ENCODE measurements at regions not wholly inside any gene's neighbourhood (a gene's known extent, or its start where the extent isn't known, plus 50 kb on each side); places are given as distances from the start of the nearest gene placed in this dataset.

- no peak for DNase-seq (ENCODE audit: low read depth in 2 of 2)
Observed at GRCh38 chr12:107344035-107344808, 250.9 kb upstream of the CRY1 start.

GRCh38 chr12:107347261-107347660 lies 253.9 kb upstream of the CRY1 start:
- DNase-seq (ENCODE audit: low read depth in 2 of 2): no peak

GRCh38 chr12:107349008-107349747 lies 255.8 kb upstream of the CRY1 start:
- no peak for DNase-seq (ENCODE audit: low read depth in 2 of 2)

- no peak for DNase-seq (ENCODE audit: low read depth in 2 of 2)
Observed at GRCh38 chr12:107349839-107350238, 256.5 kb upstream of the CRY1 start.

GRCh38 chr12:107351109-107351508 lies 257.8 kb upstream of the CRY1 start:
- no peak for DNase-seq (ENCODE audit: low read depth in 2 of 2)

- no peak for DNase-seq (ENCODE audit: low read depth in 2 of 2)
Observed at GRCh38 chr12:107351713-107352112, 258.4 kb upstream of the CRY1 start.

GRCh38 chr12:107352347-107353081 lies 259.2 kb upstream of the CRY1 start:
- no peak for DNase-seq (ENCODE audit: low read depth in 2 of 2)

- no peak for DNase-seq (ENCODE audit: low read depth in 2 of 2)
Observed at GRCh38 chr12:107353312-107353711, 260.0 kb upstream of the CRY1 start.

GRCh38 chr12:107355004-107355565 lies 261.7 kb upstream of the CRY1 start:
- DNase-seq (ENCODE audit: low read depth in 2 of 2): no peak

- no peak for DNase-seq (ENCODE audit: low read depth in 2 of 2)
Observed at GRCh38 chr12:107355612-107356011, 262.3 kb upstream of the CRY1 start.

GRCh38 chr12:107356266-107356936 lies 263.1 kb upstream of the CRY1 start:
- DNase-seq (ENCODE audit: low read depth in 2 of 2): no peak

- no peak for DNase-seq (ENCODE audit: low read depth in 2 of 2)
Observed at GRCh38 chr12:107356937-107357295, 263.6 kb upstream of the CRY1 start.

GRCh38 chr12:107359382-107359781 lies 266.0 kb upstream of the CRY1 start:
- no peak for DNase-seq (ENCODE audit: low read depth in 2 of 2)

- no peak for DNase-seq (ENCODE audit: low read depth in 2 of 2)
Observed at GRCh38 chr12:107360033-107360432, 266.7 kb upstream of the CRY1 start.

- no peak for DNase-seq (ENCODE audit: low read depth in 2 of 2)
Observed at GRCh38 chr12:107360482-107360881, 267.1 kb upstream of the CRY1 start.

- no peak for DNase-seq (ENCODE audit: low read depth in 2 of 2)
Observed at GRCh38 chr12:107361970-107362369, 268.6 kb upstream of the CRY1 start.

GRCh38 chr12:107362960-107363359 lies 269.6 kb upstream of the CRY1 start:
- no peak for DNase-seq (ENCODE audit: low read depth in 2 of 2)

- no peak for DNase-seq (ENCODE audit: low read depth in 2 of 2)
Observed at GRCh38 chr12:107364875-107365518, 271.6 kb upstream of the CRY1 start.

- DNase-seq (ENCODE audit: low read depth in 2 of 2): no peak
Observed at GRCh38 chr12:107365703-107366102, 272.4 kb upstream of the CRY1 start.

GRCh38 chr12:107366322-107366721 lies 273.0 kb upstream of the CRY1 start:
- DNase-seq (ENCODE audit: low read depth in 2 of 2): no peak

GRCh38 chr12:107368586-107368985 lies 275.2 kb upstream of the CRY1 start:
- DNase-seq (ENCODE audit: low read depth in 2 of 2): peak in 1 of 2 donors; percentile 26
